ENCODE measurements at regions not wholly inside any gene's neighbourhood (a gene's known extent, or its start where the extent isn't known, plus 50 kb on each side); places are given as distances from the start of the nearest gene placed in this dataset.

DNA sequence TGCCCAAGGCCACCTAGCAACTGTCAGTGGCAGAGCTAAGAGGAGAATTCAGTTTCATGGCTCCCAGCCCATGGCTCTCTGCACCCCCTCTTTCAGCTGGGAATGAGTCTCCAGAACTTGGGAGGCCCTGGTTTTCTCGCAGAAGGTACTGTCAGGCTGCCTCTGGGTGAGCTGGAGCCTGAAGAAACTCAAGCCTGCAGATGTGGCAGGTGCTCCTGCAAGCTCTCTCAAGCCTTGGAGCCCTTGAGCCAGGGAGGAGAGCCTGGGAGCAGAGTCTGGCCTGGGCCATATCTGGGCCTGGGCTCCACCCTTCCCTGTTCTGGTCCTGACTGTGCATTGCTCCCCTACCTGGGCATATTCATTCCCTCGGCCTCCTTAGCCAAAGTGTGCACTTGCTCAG lies 74.4 kb upstream of the TLE3 start:
- no peak for DNase-seq

DNA sequence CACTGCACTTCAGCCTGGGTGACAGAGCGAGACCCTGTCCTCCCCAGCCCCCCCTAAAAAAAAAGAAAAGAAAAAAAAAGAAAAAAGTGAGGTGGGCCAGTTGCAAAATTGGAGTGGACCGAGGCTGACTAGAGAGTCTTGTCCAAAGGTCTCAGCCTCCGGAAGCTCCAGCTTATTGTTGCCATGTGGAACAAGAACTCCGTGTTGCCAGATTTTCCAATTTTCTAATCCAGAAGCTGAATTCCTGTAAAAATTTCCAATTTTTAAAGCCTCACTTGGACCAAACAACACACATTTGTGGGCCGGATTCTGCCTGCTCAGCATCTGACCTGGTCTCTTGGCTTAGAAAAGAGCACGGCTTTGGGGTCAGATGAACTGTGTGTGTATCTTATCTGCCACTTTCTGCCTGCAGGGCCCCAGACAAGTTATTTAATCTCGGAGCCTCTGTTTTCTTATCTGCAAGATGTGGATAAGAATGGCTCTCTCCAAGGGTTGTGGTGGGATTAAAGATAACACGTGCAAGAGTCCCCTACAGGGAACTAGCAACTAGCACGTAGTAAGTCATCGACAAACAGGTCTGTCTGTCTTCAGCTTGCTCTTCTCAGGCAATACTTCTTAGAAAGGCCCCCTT lies 73.7 kb upstream of the TLE3 start:
- no peak for DNase-seq

DNA sequence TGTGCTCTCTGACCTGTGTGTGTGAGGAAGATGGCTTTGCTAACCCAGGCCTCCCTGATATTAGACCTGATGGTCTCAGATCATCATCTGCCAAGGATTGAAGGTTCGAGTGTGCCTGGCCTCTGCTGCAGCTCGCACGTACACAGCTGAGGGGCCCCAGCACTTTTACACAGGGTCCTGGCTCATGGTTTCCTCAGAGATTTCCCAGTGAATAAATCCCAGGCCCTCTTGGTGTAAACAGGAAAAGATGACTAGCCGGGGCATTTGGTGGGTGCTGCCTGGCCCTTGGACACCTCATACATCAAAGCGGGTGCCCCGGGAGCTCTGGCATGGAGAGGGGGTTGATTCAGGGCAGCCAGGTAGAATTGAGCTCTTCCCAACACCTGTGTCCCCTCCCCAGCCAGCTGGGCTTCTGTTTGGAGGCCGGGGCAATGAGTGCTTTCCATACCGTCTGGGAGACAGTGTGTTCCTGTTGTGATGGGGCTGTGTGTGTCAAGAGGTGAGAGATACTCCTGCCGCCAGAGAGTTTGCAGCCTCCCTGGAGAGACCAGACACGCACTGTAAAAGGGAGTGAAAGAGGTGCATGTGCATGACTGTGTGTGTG lies 72.5 kb upstream of the TLE3 start:
- DNase-seq = no peak

DNA sequence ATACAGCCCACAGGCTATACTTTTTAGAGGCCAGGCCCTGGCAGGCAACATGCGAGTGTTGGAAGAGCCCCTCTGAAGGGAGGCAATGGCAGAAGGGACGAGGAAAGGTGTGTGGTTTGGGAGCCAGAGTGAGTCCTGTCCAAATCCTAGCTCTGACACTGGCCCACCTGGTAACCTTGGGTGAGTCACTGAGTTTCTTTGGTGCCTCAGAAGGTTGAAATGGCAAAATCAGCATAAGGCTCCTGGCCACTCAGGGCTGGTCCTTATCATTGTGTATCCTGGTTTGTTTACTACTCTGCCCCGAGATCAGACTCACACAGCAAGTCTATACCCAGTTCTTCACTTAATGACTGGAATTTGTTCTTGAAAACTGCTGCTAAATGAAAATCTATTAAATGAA lies 71.4 kb upstream of the TLE3 start:
- DNase-seq = no peak

DNA sequence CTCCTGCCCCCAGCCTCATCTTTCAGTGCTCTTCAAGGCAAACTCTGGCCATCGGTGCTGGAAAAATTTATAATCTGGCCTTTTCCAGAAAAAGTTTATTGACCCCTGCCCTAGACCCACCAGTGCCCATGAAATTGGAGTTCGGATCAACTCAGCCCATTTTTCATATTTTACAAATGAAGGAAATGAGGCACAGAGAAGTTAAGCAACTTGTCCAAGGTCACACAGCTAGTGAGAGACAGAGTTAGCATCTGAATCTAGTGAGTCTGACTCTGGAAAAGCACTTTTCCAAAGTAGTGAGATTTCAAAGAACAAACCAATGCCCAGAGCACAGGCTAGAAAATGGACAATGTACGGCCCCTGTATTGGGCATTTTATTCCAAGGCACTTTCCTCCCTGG lies 69.4 kb upstream of the TLE3 start:
- DNase-seq = no peak

DNA sequence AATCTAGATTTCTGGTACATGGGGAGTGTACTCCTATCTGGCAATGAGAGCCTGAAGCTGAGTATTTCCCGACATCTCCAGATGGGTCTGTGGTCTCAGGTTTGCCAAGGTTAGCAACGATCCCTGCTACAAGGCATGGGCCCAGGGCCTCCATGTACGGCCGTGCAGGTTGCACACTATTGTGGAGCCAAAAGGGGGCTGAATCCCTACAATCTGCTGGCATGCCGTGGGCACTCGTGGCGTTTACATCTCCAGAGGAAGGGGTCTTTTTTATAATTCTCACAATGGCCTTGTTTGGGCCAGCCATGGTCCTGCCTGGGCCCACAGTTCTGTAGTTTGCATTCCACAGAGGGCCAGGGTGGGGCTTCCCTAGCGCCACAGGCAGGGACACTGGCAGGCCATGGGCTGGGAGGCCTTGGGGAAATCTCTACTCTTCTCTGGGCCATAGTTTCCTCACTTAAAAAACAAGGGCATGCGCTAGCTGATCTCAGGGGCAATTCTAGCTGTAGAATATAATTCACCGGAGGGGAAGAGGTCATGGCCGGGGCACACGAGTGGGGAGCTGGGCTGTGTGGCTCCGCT lies 68.9 kb upstream of the TLE3 start:
- DNase-seq = no peak

DNA sequence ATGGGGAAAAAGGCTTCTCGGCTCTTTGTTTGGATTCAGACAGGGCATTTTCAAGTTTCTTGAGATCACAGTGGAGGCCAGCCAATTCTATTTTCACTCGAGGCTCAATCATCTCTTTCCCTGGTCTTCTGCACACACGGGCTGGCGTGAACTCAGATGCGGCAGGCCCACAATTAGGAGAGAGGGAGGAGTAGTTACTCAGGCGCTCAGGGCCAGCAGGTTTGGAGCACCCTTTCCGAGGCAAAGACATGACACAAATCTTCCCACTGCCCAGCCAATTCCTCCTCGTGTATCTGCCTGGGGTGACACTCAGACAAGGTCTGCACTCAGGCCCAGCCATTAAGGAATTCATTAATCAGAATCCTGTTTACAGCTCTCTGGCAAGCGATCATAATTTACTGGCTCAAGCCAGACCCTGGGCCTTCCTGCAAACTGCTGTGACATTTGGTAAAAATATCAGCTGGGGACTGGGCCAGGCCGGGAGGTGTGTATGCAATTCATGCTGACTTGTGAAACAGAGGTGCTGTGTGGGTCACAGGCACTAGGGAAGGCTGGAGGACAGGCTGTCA lies 68.1 kb upstream of the TLE3 start:
- DNase-seq = no peak

DNA sequence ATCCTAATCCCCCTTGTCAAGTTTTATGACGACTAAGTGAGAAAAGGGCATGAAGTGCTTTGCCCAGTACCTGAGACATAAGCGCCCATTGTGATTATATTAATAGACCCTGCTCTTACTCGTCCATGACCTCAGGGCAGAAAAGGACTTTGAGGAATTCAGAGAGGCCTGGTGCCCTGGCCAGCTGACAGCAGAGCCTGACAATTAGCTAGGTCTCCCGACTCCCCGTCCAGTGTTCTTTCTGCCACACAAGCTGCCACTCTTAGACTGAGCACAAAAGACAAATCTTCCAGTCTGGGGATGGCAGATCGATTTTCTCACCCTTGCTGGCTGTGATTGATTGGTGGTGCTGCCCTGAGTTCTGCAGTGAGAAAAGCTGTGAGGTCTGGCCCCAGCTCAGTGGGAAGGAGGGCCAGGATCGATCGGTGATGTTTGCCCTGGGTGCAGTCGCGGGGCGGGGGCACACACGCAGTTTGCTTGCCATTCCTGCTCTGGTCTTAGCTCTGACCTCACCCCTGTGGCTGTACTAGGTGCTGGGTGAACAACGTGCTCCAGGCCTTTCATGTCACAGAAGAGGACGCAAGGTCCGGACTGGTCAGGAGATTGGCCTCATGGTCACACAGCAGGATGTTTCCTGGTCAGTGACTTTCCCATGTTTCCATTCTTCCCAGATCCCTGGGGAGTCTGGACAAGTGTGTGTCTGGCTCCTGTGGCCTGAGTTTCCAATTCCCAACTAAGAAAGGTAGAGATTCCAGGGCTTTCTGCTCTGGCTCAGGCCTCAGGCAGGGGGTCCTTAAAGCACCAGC lies 67.4 kb upstream of the TLE3 start:
- no peak for DNase-seq

DNA sequence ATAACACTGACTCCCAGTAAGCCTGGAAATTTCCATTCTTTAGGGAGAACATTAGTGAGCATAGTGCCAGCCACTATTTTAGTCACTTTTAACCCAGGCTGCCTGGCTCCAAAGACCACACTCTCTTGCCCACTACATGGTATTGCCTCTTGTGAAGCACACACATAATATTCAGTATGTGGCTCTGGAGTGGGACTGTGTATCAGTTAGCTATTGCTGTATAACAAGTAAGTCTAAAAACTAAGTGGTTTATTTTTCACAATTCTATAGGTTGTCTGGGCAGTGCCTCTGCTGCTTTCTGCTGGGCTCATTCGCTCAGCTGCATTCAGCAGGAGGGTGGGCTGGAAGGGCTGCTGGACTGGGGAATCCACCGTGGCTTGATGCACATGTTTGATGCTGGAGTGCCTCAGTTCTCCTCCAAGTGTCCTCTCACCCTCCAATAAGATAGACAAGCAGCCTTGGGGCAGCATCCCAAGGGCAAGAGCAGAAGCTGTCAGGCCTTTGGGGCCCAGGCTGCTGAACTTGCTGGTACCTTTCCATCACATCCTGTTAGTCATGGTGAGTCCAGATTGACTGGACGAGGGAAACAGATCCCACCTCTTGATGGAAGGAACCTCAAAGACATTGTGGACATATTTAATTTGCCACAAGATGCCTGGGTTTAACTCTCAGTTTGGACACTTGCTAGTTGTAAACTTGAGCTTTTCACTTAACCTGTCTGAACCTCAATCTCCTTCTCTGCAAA lies 66.6 kb upstream of the TLE3 start:
- no peak for DNase-seq

DNA sequence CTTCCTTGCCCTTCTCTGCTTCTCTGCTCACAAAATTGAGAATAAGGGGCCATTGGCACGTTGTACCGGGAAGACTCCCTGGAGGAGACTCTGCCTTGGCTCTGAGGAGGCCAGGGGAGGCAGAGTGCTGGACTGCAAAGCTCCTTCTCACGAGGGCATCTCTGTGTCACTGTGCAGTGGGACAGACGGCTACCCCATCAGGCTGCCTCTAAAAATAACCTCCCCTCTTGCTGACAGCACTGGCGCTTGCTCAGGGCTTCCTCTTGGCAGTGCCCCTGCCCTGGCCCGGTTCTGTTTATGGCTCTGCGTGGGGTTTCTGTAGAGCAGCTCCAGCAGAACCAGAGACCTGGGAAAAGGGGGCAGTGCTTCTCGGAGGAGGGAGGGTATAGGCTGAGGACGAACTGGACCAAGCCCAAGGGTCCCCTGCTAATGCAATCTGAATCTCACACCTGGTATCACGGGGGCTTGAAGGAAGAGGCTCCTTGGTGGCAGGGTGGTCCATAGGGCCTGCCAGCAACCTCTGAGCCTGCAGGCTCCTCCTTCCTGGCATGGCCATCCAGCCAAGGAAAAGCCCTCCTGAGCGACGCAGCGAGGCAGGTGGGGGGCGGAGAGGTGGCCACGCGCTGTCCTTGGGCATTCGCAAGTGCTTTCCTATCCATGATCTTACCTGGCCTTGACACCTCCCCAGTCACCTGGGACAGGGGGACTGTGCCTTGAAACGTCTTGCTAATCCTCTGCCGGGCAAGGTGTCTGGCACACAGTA lies 63.3 kb upstream of the TLE3 start:
- DNase-seq = peak; percentile 38 to 83

DNA sequence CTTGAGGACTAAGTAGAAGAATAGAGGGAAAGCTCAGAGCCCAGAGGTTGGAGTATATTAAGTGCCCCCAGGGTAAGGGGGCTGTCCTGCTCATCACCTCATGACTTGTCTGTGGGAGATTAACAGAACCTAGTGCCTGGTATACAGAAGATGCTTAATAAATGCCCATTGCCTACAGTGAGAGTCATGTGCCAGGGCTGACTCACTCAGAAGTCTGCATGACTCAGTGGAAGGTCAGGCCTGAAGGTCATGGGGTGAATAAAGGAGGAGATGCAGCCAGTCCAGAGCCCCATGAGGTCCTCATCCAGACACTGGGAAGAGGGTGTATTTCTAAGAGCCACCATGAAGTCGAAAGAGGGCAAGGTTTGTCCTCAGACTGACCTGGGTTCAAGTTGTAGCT lies 62.5 kb upstream of the TLE3 start:
- DNase-seq = peak in 1 of 2 donors; percentile 91

DNA sequence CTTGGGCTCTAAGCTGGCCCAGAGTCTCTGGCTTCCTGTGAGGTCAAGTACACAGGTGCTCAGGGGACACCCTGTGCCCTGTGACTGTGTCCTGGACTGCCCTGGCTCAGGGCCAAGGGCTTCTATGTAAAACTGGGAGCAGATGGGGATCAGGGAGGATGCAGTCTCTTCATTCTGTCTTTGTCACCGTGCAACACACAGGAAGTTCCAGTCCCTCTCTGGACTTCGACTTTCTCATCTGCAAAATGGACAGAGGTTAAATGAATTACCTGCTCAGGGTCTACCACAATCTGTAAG lies 61.9 kb upstream of the TLE3 start:
- no peak for DNase-seq

DNA sequence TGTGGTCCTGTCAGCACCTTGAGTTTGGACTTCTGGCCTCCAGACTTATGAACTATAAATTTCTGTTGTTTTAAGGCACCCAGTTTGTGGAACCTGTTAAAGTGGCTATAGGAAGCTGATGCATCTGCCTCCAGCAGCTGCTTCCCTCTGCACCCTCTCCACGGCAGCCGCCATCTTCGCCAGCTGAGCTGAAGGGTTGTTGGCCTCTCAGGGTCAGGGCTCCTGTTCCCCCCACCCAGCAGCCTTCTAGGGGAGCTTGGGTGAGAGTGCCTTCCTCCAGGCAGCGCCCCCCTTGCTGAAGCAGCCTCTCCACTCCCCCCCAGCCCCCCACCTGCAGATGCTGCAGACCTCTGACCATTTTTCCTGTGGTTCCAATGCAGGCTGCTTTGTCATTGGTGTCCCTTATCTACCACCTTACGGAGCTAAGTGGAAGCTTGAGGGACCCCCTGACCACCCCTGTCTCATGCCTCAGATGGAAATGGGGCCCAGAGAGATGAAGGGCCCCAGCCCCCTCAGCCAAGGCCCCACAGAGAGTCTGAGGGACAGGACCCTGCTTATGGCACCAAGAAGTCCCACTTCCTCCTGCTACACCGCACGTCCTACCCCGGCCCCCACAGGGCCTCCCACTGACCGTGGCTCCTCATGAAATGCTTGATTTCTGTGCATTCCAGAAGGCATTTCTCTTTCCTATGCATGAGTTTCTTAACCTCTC lies 61.4 kb upstream of the TLE3 start:
- peak in 1 of 2 donors; percentile 76 for DNase-seq

DNA sequence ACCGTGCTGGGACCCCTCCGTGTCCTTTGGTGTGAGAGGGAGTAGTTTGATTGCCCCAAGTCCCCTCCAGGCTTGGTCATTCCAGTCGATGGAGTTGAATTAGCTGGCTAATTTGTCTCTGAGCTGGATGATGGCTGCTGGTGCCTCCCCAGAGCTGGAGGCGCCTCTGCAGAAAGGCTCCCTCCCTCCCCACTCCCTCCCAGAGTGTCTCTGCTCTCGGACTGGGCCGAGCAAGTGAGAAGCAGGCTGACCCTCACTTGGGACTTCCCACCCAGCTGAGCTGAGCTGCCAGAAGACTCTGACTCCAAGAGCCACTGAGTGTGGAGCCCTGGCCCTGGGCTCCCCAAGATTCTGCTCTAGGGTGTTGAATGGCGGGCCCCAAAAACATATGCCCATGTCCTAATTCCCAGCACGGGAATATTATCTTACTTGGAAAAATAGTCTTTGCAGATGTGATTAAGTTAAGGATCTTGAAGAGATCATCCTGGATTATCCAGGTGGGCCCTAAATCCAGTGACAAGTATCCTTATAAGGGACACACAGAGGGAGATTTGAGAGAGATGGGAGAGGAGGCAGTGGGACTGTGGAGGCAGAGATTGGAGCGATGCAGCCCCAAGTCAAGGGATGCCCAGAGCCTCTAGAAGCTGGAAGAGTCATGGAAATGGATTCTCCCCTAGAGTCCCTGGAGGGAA lies 60.7 kb upstream of the TLE3 start:
- no peak for DNase-seq

DNA sequence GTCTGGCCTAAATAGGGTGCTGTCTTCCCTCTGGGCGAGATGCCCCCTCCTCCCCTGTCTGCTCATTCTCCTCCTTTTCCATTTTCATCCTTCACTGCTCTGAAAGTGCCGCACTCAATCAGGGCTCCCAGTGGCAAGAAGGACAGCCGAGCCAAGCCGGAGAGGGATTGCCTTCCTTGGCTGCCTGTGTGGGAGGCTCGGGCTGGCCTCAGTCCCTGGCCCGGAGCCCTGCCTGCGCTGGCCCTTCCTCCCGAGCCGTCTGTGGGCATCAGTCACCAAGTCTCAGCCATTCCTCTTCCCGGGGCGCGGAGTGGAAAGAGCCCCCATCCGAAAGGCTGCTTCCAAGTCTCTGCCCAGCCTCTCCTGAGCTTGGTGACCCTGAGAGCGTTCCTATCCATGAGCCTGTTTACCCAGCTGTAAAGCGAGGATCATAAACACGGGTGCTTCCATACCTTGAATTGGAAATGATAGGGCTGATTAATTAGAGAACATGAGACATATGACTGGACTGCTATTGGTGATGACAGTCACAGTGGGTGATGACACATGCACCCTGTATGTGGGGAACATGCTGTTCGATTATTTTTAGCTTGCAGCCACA lies 59.1 kb upstream of the TLE3 start:
- DNase-seq = peak in 1 of 2 donors; percentile 60

DNA sequence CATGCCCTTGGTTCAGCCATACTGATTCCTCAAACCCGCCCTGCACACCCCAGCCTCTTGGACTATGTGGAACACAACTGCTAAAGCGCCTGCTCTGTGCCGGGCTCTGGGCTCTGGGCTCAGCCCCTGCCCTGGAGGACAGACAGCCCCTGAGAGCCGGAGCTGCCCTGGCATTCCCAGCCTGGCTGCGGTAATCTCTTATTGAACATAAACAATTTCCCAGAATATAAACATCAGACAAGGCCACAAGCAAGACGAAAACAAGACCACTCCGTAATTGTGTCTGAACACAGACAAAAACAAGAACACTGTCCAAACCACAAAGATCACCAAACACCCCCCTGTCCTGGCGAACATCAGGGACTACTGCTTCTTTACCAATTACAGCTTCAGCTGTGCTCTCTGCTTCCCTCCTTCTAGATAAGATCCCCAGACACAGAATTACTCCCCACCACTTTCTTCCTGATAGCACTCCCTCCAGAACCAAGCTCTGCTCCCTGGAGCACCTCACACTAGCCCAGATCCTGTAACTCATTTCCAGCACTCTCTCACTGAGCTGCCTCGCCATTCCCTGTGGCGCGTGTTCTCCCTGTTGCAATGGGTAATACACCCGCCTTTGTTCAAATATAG lies 57.1 kb upstream of the TLE3 start:
- no peak for DNase-seq

DNA sequence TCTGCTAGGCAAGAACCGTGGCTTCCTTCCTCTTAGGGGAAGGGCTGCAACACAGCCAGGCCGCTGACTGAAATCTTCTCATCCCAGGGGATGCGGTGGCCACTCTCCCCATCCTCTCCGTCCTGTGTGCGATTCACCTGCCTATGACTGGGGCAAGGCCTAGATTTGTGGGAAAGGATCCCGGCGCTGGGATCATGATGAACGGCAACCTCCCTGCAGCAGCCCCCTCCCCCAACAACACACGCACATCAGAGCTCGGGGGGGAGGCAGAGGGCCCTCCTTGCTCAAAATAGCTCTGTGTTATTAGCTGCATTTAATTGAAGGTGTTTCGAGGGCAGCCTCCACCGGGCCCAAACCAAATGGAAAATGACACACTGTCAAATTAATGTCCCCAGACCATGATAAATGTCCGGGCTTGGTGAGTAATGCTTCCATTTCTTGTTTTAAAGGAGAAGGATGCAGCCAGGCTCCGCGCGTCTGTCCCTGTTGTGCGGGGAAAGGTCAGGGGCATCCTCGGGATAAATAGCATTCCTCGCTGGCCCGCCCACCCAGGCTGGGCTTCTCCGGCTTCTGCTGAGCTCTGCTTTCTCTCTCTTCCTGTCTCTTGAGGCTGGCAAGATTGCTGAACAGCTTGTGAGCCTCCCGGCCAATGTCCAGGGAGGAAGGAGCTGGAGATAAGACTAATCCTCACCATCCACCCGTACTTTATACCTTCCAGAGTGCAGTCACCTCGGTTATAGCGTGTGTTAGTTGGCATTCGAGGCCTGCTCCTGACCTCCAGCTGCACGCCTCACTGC lies 56.4 kb upstream of the TLE3 start:
- peak in 1 of 2 donors; percentile 36 for DNase-seq

DNA sequence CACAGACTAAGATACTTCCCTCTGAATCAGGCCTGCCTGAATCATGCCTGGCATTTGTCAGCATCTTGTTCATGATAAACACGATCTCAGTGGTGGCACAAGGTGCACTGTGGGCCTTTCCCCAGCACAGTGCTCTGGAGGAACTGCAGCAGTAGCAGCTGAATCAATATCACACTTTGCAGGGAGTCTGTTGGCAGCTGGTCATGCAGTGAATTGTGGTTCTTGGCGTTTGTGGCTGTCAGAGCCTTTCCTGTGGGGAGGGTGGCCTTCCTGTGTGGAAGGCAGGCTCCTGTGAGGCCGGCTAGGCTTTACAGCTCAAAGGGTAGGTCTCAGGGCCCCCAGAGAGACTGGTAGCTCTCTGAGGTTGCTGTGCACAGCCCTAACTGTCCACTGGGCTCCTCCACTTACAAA lies 54.4 kb upstream of the TLE3 start:
- peak; percentile 41 to 88 for DNase-seq

DNA sequence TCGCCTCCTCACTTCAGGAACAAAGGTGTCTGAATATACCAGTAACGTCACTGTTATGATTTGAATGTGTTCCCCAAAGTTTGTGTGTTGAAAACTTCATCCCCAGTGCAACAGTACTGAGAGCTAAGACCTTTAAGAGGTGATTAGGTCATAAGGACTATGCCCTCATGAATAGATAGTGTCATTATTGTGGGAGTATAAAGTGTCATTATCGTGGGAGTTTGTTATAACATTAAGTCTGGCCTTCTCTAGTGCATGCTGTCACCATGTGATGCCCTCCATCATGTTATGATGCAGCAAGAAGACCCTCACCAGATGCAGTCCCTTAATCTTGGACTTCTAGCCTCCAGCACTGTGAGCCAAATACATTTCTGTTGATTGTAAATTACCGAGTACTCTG lies 53.7 kb upstream of the TLE3 start:
- DNase-seq = peak; percentile 68 to 72

All from inflammatory macrophage (primary cell).